Astrocyte of the hippocampus (primary cell): ENCODE measurements at regions not wholly inside any gene's neighbourhood (a gene's known extent, or its start where the extent isn't known, plus 50 kb on each side); places are given as distances from the start of the nearest gene placed in this dataset.
"Not testable (repeated sequence)": the region's sequence is repeated elsewhere in the genome, so short reads cannot be mapped to it uniquely, and the experiment has no call there.

Experiments used
- DNase-seq: peaks from one replicate; pipeline ENCODE4 v3.0.0; 2011; ENCODE audit warnings: low read depth, low spot score

- no peak for DNase-seq
Measured at GRCh38 chrX:45992402-45993123, 552.7 kb downstream of the ZNF674 start.

- DNase-seq, result no peak
Measured at GRCh38 chrX:45986971-45987370, 558.2 kb downstream of the ZNF674 start.

GRCh38 chrX:45986081-45986480, 559.1 kb downstream of the ZNF674 start:
- DNase-seq, result no peak

- DNase-seq, result not testable (repeated sequence)
Measured at GRCh38 chrX:45982958-45983727, 562.1 kb downstream of the ZNF674 start.

GRCh38 chrX:45980726-45981125, 564.5 kb downstream of the ZNF674 start:
- DNase-seq, result no peak

GRCh38 chrX:45975633-45976032, 569.6 kb downstream of the ZNF674 start:
- DNase-seq, result no peak

- no peak for DNase-seq
Measured at GRCh38 chrX:45972636-45973035, 572.6 kb downstream of the ZNF674 start.

- no peak for DNase-seq
Measured at GRCh38 chrX:45959567-45959966, 585.7 kb downstream of the ZNF674 start.

GRCh38 chrX:45956191-45956870, 588.9 kb downstream of the ZNF674 start:
- no peak for DNase-seq

GRCh38 chrX:45955661-45956060, 589.6 kb downstream of the ZNF674 start:
- DNase-seq, result no peak

GRCh38 chrX:45954026-45954425, 591.2 kb downstream of the ZNF674 start:
- no peak for DNase-seq

- DNase-seq, result no peak
Measured at GRCh38 chrX:45952030-45952429, 593.2 kb downstream of the ZNF674 start.

GRCh38 chrX:45935408-45935807, 609.8 kb downstream of the ZNF674 start:
- no peak for DNase-seq

- DNase-seq, result no peak
Measured at GRCh38 chrX:45912316-45912715, 632.9 kb downstream of the ZNF674 start.

- no peak for DNase-seq
Measured at GRCh38 chrX:45907786-45908185, 637.4 kb downstream of the ZNF674 start.

GRCh38 chrX:45903781-45904201, 641.4 kb downstream of the ZNF674 start:
- DNase-seq, result peak; percentile 4

- DNase-seq, result peak; percentile 56
Measured at GRCh38 chrX:45900766-45901615, 644.2 kb downstream of the ZNF674 start.

GRCh38 chrX:45894864-45895645, 650.2 kb downstream of the ZNF674 start:
- DNase-seq, result no peak

GRCh38 chrX:45889471-45889870, 655.8 kb downstream of the ZNF674 start:
- no peak for DNase-seq

- no peak for DNase-seq
Measured at GRCh38 chrX:45888518-45888917, 656.7 kb downstream of the ZNF674 start.

GRCh38 chrX:45885931-45886330, 659.3 kb downstream of the ZNF674 start:
- no peak for DNase-seq
